T47D (cell line): ENCODE measurements at regions not wholly inside any gene's neighbourhood (a gene's known extent, or its start where the extent isn't known, plus 50 kb on each side); places are given as distances from the start of the nearest gene placed in this dataset.

ENCODE experiments used
- DNase-seq, 2 experiments: peaks; one replicate each; pipeline versions ENCODE4 v3.0.0 to v3.0.0-alpha.2; 2011 to 2012; ENCODE audit warnings: low read depth in 1 of 2, low spot score in 1 of 2
- JUND ChIP-seq: IDR thresholded peaks from 2 replicates; pipeline ENCODE4 v1.6.1; 2012; ENCODE audit warnings: low read depth
- in situ Hi-C: cut with HindIII; loops from 2 replicates; pipeline ENCODE4 v1.10.0; 2016; ENCODE audit warnings: low sequenced_read_pairs, low pct_unique_long_range_greater_than_20kb

DNA sequence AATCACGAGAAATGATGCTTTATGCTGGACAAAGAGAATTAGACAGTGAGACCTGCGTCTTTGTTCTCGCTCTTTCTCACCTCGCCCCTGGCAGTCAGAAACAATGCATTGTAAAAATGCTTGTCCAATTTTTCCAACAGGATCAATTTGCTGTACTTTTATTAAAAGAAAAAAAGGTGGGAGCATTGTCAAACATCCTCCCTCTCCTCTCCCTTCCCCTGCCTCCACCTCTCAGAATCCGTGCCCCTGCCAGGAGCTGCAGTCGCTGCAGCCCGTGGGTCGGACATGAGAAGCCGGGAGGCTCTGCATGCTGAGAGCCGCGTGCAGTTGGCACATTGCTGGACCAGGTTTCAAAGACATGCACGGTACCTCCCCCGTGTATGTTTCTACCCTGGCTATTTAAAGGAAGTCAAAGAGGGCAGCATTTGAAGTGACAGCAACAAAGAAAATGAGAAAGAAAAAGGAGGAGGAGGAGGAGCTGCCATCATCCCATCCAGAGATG, 161.0 kb upstream of the KAZN start:
- no peak for DNase-seq
- no peak for TF ChIP-seq JUND
- in situ Hi-C loops, result no loop called here

DNA sequence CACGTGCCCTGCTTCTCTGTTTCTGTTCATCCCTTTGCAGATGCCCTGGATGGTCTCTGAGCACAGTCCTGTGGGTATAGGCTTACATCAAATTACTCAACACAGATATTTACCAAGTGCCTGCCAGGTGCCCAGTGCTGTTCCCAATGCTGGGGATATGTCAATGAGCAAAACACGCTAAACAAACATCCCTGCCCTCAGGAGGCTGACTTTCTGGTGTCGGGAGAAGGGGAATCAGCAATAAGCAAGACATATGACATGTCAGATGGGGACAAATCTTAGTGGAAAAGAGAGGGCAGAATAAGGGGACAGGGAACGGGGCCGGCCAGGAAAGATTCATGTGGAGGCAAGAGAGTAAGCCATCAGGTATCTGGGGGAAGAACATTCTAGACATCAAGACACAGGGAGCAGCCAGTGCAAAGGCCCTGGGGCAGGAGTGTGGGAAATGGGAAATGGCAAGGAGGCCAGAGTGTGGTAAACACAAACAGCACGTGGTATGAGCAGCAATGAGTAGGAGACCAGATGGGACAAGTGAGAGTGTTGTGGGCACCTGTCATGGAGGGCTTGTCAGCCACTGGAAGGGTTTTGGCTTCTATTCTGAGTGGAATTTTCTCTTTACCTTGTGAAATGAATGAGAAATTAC, 160.2 kb upstream of the KAZN start:
- TF ChIP-seq JUND, result no peak
- in situ Hi-C loops, result no loop called here
- DNase-seq, result no peak

DNA sequence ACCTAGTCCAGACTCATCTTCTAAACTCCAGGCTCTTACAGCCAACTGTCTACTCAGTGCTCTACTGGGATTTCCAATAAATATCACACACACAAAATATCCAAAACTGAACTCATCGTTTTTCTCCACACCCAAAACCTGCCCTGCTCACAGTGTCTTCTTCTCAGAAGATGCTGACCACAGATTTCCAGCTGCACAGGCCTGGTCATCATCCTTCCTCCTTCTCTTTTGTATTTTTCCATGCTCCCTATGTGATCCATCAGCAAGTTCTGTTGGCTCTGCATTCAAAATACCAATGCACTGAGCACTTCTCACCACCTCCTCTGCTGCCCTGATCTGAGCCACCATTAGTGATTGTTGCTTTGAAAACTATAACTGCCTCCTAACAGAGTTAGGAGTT, 159.5 kb upstream of the KAZN start:
- in situ Hi-C loops, result no loop called here
- no peak for DNase-seq

DNA sequence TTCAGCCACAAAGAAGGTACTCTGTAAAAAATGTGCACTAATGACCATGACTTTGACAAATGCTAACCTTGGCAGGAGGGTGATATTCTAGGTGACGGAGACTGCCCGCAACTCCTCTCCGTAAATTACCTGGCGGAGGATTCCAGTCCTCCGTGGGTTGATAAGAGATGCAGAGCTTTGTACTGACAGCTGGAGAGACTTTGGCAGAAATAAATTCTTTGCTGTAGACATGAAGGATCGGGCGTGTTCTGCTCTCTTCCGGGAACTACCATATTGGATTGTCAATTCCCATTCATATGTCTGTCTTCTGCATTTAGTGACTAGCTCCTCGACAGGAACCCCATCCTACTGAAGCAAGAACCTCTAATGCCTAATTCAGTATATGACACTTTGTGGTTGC, 158.3 kb upstream of the KAZN start:
- in situ Hi-C loops, result no loop called here
- DNase-seq, result no peak
- no peak for TF ChIP-seq JUND

More for the DNA sequence above, 159.5 kb upstream of the KAZN start:
- TF ChIP-seq JUND, result no peak

DNA sequence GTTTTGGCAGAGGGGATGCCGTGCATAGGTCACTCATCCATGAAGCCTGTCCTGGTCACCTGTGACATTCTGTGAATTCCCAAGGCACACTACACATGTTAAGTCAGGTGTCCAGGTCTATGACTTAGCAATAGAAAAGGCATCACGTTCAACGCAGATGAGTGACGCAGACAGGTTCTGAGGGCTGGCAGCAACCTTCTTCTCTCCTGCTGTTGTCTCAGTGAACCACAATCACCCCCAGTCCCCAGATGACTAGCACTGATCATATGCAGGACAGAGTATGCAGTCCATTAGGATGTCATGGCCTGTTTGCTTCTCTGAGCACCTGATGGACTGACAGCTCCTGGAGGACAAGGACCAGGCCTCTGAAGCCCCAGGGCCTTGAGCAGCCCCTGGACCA, 157.8 kb upstream of the KAZN start:
- TF ChIP-seq JUND, result no peak
- DNase-seq, result no peak
- in situ Hi-C loops, result no loop called here

DNA sequence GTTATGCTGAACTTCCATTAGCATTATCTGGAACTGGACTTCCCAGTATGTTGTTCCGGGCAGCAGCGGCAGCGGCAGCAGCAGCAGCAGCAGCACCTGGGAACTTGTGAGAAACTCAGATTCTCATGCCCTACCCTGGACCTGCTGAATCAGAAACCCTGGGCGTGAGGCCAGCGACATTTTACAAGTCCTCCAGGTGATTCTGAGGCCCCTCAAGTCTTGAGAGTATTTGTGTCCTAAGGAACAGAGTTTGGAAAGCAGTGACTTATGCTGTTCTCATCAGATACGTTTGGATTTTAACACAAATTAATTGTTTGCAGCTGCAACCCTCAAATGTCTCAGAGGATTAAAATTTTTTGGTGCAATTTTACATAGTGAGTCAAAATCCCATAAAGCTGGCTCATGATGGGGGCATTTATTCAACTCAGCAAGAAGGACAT, 157.2 kb upstream of the KAZN start:
- no peak for DNase-seq
- in situ Hi-C loops, result no loop called here
- TF ChIP-seq JUND, result no peak

DNA sequence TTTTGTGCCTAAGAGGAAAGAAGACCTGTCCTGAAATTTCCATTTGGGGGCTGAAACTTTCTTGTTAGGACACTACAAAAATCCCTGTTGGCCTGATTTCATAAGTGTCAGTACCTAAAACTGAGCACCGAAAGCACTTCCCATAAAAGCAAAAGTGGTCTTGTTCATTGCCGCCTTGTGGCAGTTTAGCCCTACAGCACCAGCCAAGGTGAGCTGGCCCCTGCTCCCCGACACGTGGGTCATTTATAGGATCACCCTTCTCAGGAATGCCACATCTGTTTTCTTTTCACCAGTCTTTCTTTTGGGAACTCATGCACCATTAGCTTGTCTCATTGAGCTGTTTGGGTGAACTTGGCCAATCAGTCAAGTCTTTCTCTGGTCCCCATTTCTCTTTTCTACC, 155.8 kb upstream of the KAZN start:
- TF ChIP-seq JUND, result no peak
- in situ Hi-C loops, result no loop called here
- DNase-seq, result no peak

DNA sequence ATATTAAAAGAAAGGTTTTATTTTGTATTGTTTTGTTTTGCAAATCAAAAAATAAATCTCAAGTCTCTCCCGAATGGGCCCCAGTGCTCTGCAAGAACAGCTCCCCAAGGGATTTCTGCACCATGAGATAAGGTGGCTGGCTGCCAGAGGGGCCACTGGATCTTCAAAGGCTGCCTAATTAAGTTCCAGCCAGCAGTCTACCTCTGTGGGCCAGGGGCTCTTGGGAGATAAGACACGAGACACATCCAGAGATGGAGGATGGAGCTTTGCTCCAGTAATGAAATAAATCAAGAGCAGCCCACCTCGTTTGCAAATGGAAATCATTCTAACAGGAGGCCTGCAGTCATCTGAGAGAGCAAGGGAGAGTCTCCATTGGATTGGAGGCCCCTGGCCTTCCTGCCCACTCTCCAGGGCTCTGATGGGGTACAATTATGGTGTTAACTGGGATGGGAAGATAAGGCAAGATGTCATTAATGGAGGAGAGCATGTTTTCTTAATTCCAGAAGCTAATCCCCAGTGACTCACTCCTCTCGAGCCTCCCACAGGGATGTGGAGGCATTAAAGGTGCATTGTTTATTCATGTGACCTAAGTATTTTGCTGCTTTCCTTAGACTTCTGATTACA, 155.2 kb upstream of the KAZN start:
- no peak for DNase-seq
- TF ChIP-seq JUND, result no peak
- in situ Hi-C loops, result no loop called here

DNA sequence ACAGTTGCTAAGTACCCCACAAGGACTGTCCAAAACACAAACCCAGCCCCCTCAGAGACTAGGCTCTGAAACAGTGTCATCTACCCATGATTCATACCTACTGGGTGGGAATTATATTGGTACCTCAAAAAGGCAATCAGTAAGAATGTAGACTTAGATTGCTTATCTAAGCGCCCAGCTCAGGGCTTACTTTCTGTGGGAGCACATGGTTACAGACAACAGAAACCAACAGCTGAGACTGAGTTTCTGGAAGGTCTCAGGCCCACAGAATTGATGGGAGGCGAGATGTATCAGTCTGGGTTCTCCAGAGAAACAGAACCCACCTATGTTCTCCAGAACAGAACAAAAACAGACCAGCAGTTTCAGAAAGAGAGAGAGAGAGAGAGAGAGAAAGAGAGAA, 147.3 kb upstream of the KAZN start:
- in situ Hi-C loops, result no loop called here
- TF ChIP-seq JUND, result no peak
- no peak for DNase-seq

DNA sequence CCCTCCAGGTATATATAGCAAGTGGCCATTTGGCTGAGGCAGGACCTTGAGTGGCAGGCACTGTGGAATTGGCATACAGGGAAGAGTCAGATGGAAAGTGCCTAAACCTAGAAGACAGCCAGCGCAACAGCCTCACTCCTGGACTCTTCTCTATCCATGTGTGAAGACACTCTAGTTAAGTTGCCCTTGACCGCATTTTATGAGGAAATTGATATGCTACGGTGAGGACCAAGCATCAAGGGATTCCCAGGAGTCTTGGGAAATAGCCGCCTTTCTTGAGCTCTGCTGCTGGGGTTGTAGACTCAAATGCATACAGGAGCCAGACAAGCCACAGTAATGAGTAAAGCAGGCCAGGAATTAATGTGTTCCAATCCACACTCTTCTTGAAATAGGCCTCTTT, 145.9 kb upstream of the KAZN start:
- DNase-seq, result no peak
- in situ Hi-C loops, result no loop called here

DNA sequence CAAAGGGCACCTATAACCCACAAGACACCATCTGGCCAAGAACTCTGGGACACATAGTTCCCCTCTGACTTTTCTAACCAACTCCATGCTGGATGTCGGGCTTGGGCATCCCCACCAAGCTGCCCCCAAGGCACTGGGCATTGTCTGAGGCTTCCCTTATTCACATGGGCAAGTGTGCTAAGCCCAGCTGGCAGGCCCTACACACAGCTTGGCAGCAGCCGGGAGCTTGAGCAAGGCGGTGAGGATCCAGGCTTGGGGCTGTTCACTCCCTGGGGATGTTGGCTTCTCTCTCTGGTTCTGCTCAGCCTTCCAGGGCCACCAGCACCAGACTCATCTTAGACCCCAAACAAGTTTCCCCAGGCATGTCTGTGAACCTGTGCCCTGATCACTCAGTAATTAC, 138.3 kb upstream of the KAZN start:
- no peak for DNase-seq
- in situ Hi-C loops, result no loop called here
- TF ChIP-seq JUND, result no peak

More for the DNA sequence above, 145.9 kb upstream of the KAZN start:
- no peak for TF ChIP-seq JUND

DNA sequence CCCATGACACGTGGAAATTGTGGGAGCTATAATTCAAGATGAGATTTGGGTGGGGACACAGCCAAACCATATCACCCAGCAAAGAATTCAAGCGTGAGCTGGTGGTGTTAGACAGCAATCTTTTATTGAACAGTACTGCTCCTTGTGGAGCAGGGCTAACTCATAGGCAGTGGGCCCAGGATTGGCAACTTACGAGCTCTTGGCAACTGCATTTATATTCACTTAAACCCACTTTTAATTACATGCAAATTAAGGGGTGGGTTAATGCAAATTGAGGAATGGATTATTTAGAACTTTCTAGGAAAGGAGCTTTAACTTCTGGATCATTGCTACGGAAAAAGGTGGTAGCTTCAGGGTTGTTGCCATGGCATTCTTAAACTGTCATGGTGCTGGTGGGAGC, 135.6 kb upstream of the KAZN start:
- TF ChIP-seq JUND, result no peak
- no peak for DNase-seq
- in situ Hi-C loops, result no loop called here

DNA sequence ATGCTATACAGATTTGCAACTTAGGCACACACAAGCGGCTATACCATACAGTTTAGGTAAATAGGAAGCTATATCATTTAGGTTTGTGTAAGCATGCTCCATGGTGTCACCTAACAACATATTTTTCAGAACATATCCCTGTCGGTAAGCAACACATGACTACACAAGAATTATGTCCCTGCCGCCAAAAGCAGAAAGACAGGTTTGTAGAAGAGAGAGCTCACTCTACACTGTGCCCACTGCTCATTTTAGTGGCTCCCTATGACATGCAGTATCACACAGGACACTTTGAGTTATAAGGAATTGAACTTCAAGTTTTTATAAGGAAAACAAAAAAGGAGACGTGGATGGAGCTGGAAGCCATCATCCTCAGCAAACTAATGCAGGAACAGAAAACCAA, 132.5 kb upstream of the KAZN start:
- peak in 1 of 2 experiments; percentile 44 for DNase-seq
- TF ChIP-seq JUND, result no peak
- in situ Hi-C loops, result no loop called here

DNA sequence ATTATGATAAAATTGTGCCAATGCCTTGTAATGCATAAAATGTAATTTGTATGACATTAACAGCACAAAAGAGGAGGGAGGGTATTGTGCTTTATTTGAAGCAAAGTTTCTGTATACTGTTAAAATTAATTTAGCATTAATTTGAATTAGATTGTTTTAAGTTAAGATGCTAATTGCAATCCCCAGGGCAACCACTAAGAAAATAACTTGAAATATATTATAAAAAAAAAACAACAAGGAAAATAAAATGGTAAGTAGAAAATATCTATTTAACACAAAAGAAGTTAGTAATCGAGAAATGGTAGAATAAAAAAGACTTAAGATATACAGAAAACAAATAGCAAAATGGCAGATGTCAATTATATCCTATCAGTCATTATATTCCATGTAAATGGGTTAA, 131.4 kb upstream of the KAZN start:
- no peak for TF ChIP-seq JUND
- in situ Hi-C loops, result no loop called here
- no peak for DNase-seq
